ENCODE measurements at regions not wholly inside any gene's neighbourhood (a gene's known extent, or its start where the extent isn't known, plus 50 kb on each side); places are given as distances from the start of the nearest gene placed in this dataset.

DNA sequence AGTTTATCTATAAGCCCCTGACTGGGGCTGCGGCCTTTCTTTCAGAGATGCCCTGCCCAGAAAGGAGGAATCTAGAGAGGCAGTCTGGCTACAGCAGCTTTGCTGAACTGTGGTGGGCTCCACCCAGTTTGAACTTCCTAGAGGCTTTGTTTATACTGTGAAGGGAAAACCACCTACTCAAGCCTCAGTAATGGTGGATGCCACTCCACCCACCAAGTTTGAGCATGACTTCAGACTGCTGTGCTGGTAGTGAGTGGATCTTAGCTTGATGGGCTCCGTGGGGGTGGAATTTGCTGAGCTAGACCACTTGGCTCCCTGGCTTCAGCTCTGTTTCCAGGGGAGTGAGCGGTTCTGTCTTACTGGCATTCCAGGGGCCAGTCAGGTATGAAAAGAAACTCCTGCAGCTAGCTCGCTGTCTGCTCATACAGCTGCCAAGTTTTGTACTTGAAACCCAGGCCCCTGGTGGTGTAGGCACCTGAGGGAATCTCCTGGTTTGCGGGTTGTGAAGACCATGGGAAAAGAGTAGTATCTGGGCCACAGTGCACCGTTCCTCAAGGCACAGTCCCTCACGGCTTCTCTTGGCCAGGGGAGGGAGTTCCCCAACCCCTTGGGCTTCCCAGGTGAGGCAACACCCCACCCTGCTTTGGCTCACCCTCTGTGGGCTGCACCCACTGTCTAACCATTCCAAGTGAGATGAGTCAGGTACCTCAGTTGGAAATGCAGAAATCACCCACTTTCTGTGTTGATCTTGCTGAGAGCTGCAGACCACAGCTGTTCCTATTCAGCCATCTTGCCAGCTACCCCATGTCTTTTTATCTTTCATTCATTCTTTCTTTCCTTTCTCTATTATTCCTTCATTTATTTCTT lies 211.8 kb upstream of the C9orf72 start:
- intact Hi-C loops (cut with DNase I): no loop called here
- no peak for TF ChIP-seq CTCF (IDR thresholded peaks at IDR 0.05)
- no peak for TF ChIP-seq POLR2A (IDR thresholded peaks at IDR 0.05)
- WGBS, 2 donors: 45 to 51% methylated on average over 4 of the region's 7 CpGs
- H3K4me3 ChIP-seq: no peak overlapping the region
- no peaks in the 10 kb centered on the region for H3K27me3 ChIP-seq
- DNase-seq: no peak
- H3K9me3 ChIP-seq: no peaks in the 10 kb centered on the region
- no peak overlapping the region for H3K27ac ChIP-seq
- no peaks in the 10 kb centered on the region for H3K4me1 ChIP-seq
- no peaks in the 10 kb centered on the region for H3K36me3 ChIP-seq

DNA sequence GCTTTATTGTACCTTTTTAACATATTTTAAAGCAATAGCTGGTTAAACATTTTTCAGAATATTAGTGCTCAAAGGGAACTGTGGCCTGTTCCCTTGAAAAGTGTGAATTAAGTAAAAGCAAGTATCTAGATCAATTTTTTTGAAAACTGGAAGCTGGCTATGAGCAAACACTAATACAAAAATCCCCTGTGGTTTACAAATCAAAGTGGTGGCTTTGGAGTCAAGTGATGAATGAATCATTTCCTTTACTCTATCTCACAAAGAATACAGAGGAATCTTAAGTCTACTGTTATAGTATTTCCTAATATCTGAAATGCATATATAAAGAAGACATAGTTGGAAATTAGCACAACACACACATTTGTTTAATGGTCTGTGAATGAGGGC lies 212.4 kb upstream of the C9orf72 start:
- H3K4me3 ChIP-seq: no peak overlapping the region
- H3K36me3 ChIP-seq: no peaks in the 10 kb centered on the region
- no peaks in the 10 kb centered on the region for H3K27me3 ChIP-seq
- H3K4me1 ChIP-seq: no peaks in the 10 kb centered on the region
- no peaks in the 10 kb centered on the region for H3K9me3 ChIP-seq
- H3K27ac ChIP-seq: no peak overlapping the region
- intact Hi-C loops (cut with DNase I): no loop called here
- no peak for TF ChIP-seq POLR2A (IDR thresholded peaks at IDR 0.05)
- TF ChIP-seq CTCF (IDR thresholded peaks at IDR 0.05): no peak
- DNase-seq: no peak

GRCh38 chr9:27787891-27788290 lies 214.6 kb upstream of the C9orf72 start:
- TF ChIP-seq CTCF (IDR thresholded peaks at IDR 0.05) (no peak), POLR2A (IDR thresholded peaks at IDR 0.05) (no peak)
- no peaks in the 10 kb centered on the region for H3K4me1 ChIP-seq
- DNase-seq: no peak
- WGBS, 2 donors: 6 to 39% methylated on average over 1 to 2 of the region's 2 CpGs
- H3K9me3 ChIP-seq: no peaks in the 10 kb centered on the region
- H3K36me3 ChIP-seq: no peaks in the 10 kb centered on the region
- intact Hi-C loops (cut with DNase I): no loop called here
- H3K4me3 ChIP-seq: no peak overlapping the region
- no peaks in the 10 kb centered on the region for H3K27me3 ChIP-seq
- H3K27ac ChIP-seq: no peak overlapping the region

GRCh38 chr9:27791311-27791710 lies 218.0 kb upstream of the C9orf72 start:
- DNase-seq: no peak
- Histone ChIP-seq H3K27ac (no peak overlapping the region), H3K36me3 (no peaks in the 10 kb centered on the region), H3K27me3 (no peaks in the 10 kb centered on the region), H3K4me1 (no peaks in the 10 kb centered on the region), H3K4me3 (no peak overlapping the region), H3K9me3 (no peaks in the 10 kb centered on the region)
- intact Hi-C loops (cut with DNase I): no loop called here
- TF ChIP-seq POLR2A (IDR thresholded peaks at IDR 0.05) (no peak), CTCF (IDR thresholded peaks at IDR 0.05) (no peak)
- WGBS, 2 donors: 60 to 88% methylated on average over 1 of the region's 1 CpG

DNA sequence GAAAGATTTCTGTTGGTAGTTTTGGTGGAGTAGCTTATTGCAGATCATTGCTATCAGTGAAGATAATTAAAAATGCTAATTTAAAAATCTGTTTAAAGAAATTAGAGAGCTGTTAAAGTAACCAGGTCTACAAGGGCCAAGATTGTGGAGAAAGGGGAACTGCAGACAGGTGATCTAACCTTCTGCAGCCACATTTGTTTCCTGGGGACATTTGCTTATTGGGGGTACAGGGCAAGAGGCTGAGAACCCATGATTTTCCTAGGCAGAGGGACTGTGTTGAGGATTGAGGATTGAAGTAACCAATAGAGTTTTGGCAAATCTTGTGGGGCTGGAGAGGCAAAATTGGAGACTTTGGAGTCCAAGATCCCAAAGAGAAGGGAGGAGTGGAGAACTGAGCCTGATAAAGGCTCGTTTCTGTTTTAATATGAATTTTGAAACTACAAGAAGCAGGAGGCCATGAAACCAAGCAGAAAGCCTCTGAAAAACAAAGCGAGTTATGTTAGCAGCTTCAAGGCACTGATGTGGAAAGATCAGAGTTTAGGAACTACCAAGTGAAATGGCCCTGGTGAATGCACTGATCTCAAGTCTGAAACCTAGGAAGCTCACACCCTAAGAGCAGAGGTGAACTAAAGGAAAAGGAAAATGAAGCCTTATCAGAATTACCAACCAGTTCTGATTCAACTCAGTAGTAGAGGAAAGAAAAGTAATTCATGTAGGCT lies 219.8 kb upstream of the C9orf72 start:
- no peaks in the 10 kb centered on the region for H3K4me1 ChIP-seq
- H3K27me3 ChIP-seq: no peaks in the 10 kb centered on the region
- no peaks in the 10 kb centered on the region for H3K36me3 ChIP-seq
- DNase-seq: no peak
- intact Hi-C loops (cut with DNase I): no loop called here
- no peak overlapping the region for H3K4me3 ChIP-seq
- TF ChIP-seq CTCF (IDR thresholded peaks at IDR 0.05): no peak
- no peak for TF ChIP-seq POLR2A (IDR thresholded peaks at IDR 0.05)
- H3K9me3 ChIP-seq: no peaks in the 10 kb centered on the region
- 35 to 53% methylated on average over 2 of the region's 2 CpGs for WGBS, 2 donors
- H3K27ac ChIP-seq: no peak overlapping the region
